ENCODE measurements at regions not wholly inside any gene's neighbourhood (a gene's known extent, or its start where the extent isn't known, plus 50 kb on each side); places are given as distances from the start of the nearest gene placed in this dataset.

GRCh38 chr13:40172878-40173277 is 493.6 kb downstream of the FOXO1 start:
- DNase-seq, result no peak

GRCh38 chr13:40175639-40176038 is 490.8 kb downstream of the FOXO1 start:
- DNase-seq, result no peak

GRCh38 chr13:40176242-40176641 is 490.2 kb downstream of the FOXO1 start:
- DNase-seq, result no peak

GRCh38 chr13:40178130-40178529 is 488.3 kb downstream of the FOXO1 start:
- DNase-seq, result no peak

DNA sequence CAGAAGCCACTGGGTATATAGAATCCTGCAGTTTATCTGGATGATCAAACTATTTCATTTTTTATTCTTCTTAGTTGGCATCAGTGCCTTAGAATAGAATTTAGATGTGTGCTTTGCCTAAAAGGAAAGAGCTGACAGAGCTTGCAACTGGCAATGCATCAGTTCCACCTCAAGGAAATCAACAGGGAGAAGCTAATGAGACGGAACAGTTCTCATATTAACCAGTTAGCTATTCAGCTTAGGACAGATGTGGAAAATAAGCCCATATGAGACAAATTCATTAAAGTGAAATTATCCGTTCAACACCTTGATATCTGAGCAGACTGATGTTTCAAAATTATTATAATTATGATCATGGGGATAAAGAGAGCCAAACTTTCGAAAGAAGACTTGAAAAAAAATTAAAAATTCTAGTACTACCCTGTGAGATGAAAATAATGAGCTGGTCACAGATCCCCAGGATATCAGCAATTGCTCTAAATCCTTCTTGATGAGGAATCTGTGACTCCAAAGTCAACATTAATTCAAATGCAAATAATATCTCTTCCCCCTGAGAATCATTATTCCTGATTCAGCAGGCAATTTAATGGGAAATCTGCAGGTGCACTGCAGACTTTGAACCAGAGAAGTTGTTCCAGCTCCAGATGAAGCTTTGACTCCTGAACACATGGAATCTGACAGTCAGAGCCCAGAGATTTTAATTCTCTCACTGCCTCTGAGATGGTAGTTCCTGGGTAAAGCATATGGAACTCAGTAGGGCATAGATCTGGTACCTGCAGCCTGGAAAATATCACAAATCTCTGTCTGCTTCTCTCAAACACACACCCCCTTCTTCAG is 486.8 kb downstream of the FOXO1 start:
- no peak for DNase-seq

- DNase-seq, result no peak
These were observed 485.7 kb downstream of the FOXO1 start for GRCh38 chr13:40180776-40181175.

DNA sequence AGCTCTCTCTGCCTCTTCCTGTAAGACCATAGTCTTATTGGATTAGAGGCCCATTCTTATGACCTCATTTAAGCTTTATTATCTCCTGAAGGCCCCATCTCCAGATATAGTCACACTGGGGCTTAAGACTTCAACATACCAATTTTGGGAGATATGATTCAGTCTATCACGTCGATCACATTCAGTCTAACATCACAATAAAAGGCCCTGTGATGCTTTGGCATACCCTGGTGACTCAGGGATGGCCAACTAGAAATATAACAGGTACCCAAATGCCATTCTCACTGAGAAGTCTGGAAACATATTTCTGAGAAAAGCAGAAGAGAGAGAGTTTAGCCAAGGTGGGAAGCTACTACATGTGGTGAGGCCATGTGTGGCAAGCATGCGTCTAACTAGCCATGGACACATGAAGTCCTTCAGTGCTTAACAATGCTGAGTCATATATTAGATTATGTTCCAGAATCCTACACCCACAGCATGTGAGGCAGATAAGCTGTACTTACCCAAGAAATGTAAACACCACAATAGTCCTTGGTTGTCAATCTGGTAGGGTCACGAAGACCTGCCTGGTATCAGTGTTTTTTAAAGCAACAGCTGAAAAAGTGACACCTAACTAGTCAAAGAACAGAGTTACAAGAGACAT is 485.1 kb downstream of the FOXO1 start:
- DNase-seq, result no peak

DNA sequence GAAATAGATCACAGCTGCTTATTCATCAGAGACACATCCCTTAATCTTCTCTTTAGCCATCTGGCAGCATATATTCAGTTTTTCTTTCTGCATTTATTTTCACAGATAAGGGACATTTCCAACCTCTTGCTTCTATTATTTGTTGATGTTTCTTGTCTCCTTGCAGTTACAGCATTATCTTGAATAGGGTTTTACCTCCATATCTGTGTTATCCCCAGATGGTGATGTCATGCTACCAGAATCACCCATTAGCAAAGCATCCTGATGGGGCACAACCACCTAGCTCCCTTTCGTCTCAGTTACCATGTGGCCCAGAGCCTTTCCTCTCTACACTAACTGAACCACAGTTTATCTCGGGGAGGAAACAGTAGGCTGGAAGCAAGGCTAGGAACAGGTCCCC is 483.9 kb downstream of the FOXO1 start:
- DNase-seq, result no peak

DNA sequence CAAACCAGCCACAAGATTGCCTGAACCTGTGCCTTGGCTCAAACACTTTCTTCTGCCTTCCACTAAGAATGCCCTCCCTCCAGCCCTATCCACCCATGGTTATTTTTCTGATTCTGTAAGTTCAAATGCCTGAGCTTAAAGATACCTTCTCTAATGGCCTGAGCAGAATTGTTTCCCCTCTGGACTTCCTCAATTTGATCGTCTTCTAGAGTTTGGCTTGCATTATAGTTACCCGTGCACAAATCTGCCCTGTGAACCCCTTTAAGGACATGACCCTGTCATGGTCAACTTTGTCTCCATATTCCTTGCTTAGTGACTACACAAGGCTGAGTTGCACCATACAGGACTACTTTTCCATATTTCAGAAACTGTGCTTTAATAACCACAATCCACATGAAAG is 481.0 kb downstream of the FOXO1 start:
- no peak for DNase-seq

GRCh38 chr13:40186041-40186440 is 480.4 kb downstream of the FOXO1 start:
- no peak for DNase-seq

DNA sequence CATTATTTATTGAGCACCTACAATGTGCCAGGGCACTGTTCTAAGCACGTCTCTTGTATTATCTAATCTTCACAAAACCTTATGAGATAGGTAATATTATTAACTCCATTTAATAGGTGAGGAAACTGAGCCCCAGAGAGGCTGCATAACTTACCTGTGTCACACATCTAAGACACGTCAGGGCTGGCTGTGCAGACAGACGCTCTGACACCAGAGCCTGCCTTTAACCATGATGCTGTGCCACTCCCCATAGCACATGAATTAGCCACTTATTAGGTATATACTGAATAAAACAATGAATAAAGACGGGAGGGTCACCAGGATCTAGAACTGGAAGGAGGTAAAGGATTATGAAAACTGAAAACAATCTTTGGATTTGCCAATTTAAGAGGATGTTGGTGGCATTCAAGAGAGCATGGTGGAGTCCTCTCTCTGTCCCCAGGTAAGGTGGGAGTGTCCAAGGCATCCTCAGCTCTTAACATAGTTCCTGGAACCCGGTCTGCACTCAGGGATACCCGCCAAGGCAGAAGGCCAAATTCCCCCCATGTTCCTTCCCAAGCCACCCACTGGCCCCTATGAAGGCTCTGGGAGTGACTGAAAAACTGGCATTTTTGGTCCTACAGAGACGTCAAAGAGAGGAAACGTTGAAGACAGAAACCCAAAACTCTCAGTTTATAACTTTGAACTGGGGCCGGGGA is 479.7 kb downstream of the FOXO1 start:
- DNase-seq, result no peak

DNA sequence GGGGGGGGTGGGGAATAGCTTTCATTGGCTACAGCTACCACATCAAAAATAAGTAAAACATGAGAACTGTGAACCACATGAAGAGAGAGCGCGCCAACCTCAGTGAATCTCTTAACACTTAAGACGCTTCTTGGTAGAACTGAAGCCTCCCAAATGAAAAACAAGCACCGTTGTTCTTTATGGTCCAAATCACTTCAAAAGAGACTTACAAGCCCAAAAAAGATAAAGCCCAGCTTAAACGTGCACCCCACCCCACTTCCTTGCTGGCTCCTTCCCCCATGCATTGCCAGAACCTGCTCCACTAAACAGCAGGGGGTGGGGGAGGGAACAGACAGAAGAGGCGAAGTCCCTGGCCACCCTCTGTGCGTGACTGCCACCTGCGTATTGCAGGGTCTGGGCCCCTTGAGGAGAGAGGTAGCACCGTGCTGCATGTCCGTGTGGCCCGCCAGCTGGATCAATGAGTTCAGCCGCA is 479.1 kb downstream of the FOXO1 start:
- no peak for DNase-seq

DNA sequence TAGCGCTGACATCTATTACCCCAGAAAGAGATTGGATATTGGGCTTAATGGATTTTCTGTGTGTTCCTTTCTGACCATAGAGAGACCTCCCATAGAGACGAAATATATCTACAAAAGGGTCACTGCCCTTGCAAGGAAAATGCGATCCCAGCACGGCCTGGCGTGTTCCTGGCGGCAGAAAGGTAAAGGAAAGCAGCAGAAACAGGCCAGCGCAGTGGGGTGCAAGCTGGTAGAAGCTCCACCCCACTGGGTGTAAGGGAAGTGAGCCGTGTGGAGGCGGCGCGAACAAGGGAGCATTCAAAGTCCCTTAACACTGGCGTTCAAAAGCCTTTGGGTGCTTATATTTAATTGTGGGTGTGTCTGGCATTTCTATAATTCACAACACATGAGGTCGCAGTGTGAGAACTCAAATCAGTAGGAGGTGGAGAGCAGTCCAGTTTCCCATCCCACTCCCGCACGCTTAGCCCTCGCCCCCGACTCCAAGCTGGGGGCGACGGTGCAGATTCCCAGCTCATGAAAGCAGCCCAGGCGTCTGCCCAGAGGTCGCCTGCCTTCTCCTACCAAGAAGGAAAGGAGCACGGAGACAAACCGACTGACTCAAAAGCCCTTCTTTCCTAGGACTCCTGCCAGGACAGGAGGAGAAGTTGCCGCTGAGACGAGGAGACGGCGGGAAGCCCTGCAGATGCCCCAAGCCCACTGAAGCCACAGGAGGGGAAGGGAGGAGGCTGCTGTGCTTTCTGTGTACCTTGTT is 478.4 kb downstream of the FOXO1 start:
- peak; percentile 15 for DNase-seq

DNA sequence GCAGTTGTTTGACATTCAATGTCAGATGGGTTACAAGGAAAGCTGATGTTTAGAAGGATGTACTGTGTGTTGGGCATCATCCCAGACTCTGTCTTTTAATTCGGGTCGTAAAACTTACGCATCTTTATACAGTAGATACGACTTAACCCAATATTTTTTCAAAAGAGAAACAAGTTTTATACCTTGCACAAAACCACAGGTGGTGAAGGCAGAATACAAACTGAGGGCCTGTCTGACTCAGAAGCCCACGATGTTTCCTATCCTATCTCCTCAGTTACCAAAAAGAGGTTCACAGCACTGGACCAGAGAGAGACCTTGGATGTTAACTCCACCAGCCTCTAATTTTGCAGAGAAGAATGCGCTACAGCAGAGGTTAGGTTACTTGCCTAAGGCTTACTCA is 477.0 kb downstream of the FOXO1 start:
- DNase-seq, result no peak

DNA sequence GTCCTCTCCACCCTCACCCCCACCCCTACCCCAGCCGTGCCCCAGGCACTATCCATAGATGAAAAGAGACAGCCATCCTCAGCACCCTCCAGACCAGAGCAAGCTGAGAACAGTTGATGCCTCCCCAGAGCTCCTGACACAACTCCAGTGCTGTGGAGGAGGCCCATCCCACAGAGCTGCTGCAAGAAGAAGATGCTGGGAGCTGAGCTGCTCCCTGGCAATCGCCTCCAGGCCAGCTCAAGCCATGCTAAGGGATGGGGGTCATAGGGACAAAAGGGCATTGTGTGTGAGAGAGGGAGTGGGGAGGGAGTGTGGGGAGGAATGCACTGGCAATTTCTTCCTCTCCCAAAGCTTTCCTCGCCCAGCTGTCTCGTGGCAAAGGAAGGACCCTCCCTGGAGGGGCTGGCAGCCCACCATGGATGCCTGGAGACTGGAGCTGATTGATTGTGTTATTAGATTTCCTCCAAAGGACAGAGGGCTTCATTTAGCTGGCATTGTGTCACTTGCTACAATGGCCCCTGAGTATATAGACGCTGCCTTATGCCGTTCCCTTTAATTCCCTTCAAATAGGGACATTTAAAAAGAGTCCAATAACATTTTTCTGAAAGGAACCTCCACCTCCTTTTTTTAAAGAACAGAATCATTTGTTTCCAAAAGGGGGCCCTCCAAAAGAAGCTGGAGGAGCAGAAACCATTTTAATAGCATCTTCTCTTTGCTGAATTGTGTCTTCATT is 476.4 kb downstream of the FOXO1 start:
- no peak for DNase-seq

DNA sequence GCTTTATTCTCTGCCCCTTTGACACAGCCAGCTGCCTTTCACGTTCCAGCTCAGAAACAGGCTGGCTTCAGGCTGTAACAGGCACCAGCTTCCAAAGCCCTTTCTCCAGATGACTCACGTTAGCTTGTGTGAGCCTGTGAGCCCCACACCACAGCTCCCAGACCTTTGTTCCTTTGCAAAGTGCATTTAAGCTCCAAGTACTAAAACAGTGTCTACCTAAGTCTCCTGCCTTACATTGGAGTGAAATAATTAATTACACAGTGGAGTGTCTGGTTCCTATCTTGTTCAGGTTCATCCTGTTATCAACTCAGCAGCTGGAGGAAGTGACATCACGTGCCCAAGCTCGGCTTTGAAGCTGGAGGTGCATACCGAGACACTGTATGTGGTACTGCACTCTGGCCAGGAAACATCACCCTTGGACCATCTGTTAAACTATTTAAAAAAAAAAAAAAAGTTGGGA is 475.8 kb downstream of the FOXO1 start:
- peak; percentile 54 for DNase-seq

DNA sequence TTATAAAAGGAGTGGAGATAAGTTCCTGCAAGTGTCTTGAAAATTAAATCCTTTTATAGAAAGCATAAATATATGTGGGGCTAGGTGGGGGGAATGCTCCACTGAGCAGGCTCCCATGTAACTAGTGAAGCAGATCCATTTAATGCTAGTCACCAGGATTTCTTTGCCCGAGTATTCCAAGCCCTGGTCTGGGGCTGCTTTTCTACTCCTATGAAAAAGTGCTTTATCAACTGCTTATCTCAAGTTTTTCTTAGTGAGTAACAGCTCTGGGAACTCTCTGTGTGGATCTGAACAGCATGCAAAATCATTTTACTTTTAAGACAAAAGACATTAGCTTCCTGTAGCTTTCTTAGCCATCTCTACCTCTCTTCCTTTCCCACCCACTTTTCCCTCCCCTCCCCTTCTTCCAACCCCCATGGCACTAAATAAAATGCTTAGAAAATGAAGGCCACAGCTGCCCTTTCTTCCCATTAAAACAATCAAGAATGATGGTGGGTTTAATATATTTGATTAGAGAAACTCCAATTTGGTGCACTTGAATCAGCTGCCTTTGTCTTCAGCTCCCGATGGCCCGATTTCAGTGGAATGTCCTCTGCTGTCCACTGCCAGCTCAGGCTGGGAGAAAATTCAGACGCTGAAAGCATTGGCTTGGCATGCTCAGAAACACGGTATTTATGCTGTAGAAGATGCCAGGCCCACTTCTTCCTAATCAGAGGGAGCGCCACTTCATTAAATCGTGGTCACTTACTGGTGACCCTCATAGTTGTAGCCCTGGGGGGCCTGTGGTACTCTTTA is 475.1 kb downstream of the FOXO1 start:
- no peak for DNase-seq

- no peak for DNase-seq
These were observed 474.0 kb downstream of the FOXO1 start for GRCh38 chr13:40192452-40192851.

GRCh38 chr13:40192858-40193257 is 473.6 kb downstream of the FOXO1 start:
- DNase-seq, result no peak

GRCh38 chr13:40193286-40194223 is 472.9 kb downstream of the FOXO1 start:
- peak; percentile 60 for DNase-seq

Measured in fibroblast of skin of back (primary cell).